ENCODE measurements at regions not wholly inside any gene's neighbourhood (a gene's known extent, or its start where the extent isn't known, plus 50 kb on each side); places are given as distances from the start of the nearest gene placed in this dataset.

- FAIRE-seq (no peak), DNase-seq (ENCODE audit: low read depth, low spot score) (no peak)
- Histone ChIP-seq H3K36me3 (ENCODE audit: control insufficient read depth in 2 of 2, extremely low read depth in 1 of 2, insufficient read depth in 2 of 2, low read length in 2 of 2) (no peaks in the 10 kb centered on the region), H3K9me3 (ENCODE audit: control insufficient read depth, low read depth, low read length) (no peaks in the 10 kb centered on the region), H3K4me1 (ENCODE audit: control insufficient read depth, extremely low read depth, insufficient read depth, low read length) (no peaks in the 10 kb centered on the region), H3K4me2 (ENCODE audit: control insufficient read depth, extremely low read depth, insufficient read depth, low read depth, low read length) (no peak overlapping the region), H3K4me3 (ENCODE audit: control insufficient read depth in 2 of 3, extremely low read depth in 1 of 3, insufficient read depth in 2 of 3, low read depth in 1 of 3, low read length in 3 of 3) (no peak overlapping the region), H4K20me1 (ENCODE audit: control insufficient read depth, extremely low read depth, insufficient read depth, low read length) (no peaks in the 10 kb centered on the region), H3K9me1 (ENCODE audit: control insufficient read depth, extremely low read depth, insufficient read depth, low read length) (no peaks in the 10 kb centered on the region), H3K9ac (ENCODE audit: control insufficient read depth, extremely low read depth, insufficient read depth, low read length) (no peak overlapping the region), H3K79me2 (ENCODE audit: control insufficient read depth, insufficient read depth, low read length) (no peaks in the 10 kb centered on the region), H2AFZ (ENCODE audit: control insufficient read depth, low read length) (no peak overlapping the region), H3K27me3 (ENCODE audit: control insufficient read depth, extremely low read depth, insufficient read depth, low read length) (no peaks in the 10 kb centered on the region), H3K27ac (ENCODE audit: control insufficient read depth, insufficient read depth, low read length) (no peak overlapping the region)
- TF ChIP-seq EZH2 (IDR thresholded peaks at IDR 0.05; ENCODE audit: low read length) (no peak), CTCF (optimal IDR thresholded peaks at IDR 0.05 in 1 of 3, IDR thresholded peaks at IDR 0.05 in 1 of 3, conservative IDR thresholded peaks at IDR 0.05 in 1 of 3; ENCODE audit: extremely low read depth in 1 of 3, insufficient read depth in 2 of 3, low read length in 3 of 3) (no peak)
- dilution Hi-C loops (cut with MboI; ENCODE audit: extremely low pct_ligation_motif_present, low sequenced_read_pairs): no loop called here
Measured at GRCh38 chr2:12867631-12868287, 151.0 kb downstream of the TRIB2 start.

- Histone ChIP-seq H3K4me3 (ENCODE audit: control insufficient read depth in 2 of 3, extremely low read depth in 1 of 3, insufficient read depth in 2 of 3, low read depth in 1 of 3, low read length in 3 of 3) (no peak overlapping the region), H3K4me1 (ENCODE audit: control insufficient read depth, extremely low read depth, insufficient read depth, low read length) (no peaks in the 10 kb centered on the region), H3K79me2 (ENCODE audit: control insufficient read depth, insufficient read depth, low read length) (no peaks in the 10 kb centered on the region), H3K9ac (ENCODE audit: control insufficient read depth, extremely low read depth, insufficient read depth, low read length) (no peak overlapping the region), H2AFZ (ENCODE audit: control insufficient read depth, low read length) (no peak overlapping the region), H4K20me1 (ENCODE audit: control insufficient read depth, extremely low read depth, insufficient read depth, low read length) (no peaks in the 10 kb centered on the region), H3K36me3 (ENCODE audit: control insufficient read depth in 2 of 2, extremely low read depth in 1 of 2, insufficient read depth in 2 of 2, low read length in 2 of 2) (no peaks in the 10 kb centered on the region), H3K4me2 (ENCODE audit: control insufficient read depth, extremely low read depth, insufficient read depth, low read depth, low read length) (no peak overlapping the region), H3K27me3 (ENCODE audit: control insufficient read depth, extremely low read depth, insufficient read depth, low read length) (no peaks in the 10 kb centered on the region), H3K9me3 (ENCODE audit: control insufficient read depth, low read depth, low read length) (no peaks in the 10 kb centered on the region), H3K27ac (ENCODE audit: control insufficient read depth, insufficient read depth, low read length) (no peak overlapping the region), H3K9me1 (ENCODE audit: control insufficient read depth, extremely low read depth, insufficient read depth, low read length) (no peaks in the 10 kb centered on the region)
- TF ChIP-seq EZH2 (IDR thresholded peaks at IDR 0.05; ENCODE audit: low read length): no peak
- no peak for TF ChIP-seq CTCF (optimal IDR thresholded peaks at IDR 0.05 in 1 of 3, IDR thresholded peaks at IDR 0.05 in 1 of 3, conservative IDR thresholded peaks at IDR 0.05 in 1 of 3; ENCODE audit: extremely low read depth in 1 of 3, insufficient read depth in 2 of 3, low read length in 3 of 3)
- FAIRE-seq: peak; percentile 23
- no peak for DNase-seq (ENCODE audit: low read depth, low spot score)
- dilution Hi-C loops (cut with MboI; ENCODE audit: extremely low pct_ligation_motif_present, low sequenced_read_pairs): no loop called here
Measured at GRCh38 chr2:12870692-12871091, 154.0 kb downstream of the TRIB2 start.
